Activated T-helper 2 cell treated with anti-CD3 and anti-CD28 coated beads, Interferon-gamma antibody, Interleukin-2, Interleukin-4, amounts not matched to agents 10 μg/mL and 5 μg/mL and 100 μg/mL, durations not matched to agents 14 hours and 24 hours and 36 hours (primary cell): ENCODE measurements at regions not wholly inside any gene's neighbourhood (a gene's known extent, or its start where the extent isn't known, plus 50 kb on each side); places are given as distances from the start of the nearest gene placed in this dataset.
"Not testable (repeated sequence)": the region's sequence is repeated elsewhere in the genome, so short reads cannot be mapped to it uniquely, and the experiment has no call there.

Experiments used
- DNase-seq: peaks from one replicate; pipeline ENCODE4 v3.0.0; 2021; ENCODE audit warnings: low spot score
- H3K27ac Mint-ChIP-seq: one replicate; pipeline ENCODE4 v1.8.0; 2021; ENCODE audit warnings: mixed read lengths
- H3K27me3 Mint-ChIP-seq: one replicate; pipeline ENCODE4 v1.8.0; 2021; ENCODE audit warnings: low read depth, mixed read lengths
- H3K36me3 Mint-ChIP-seq: one replicate; pipeline ENCODE4 v1.8.0; 2021; ENCODE audit warnings: low read depth, mixed read lengths
- H3K4me1 Mint-ChIP-seq: one replicate; pipeline ENCODE4 v1.8.0; 2021; ENCODE audit warnings: low read depth, mixed read lengths
- H3K4me3 Mint-ChIP-seq: one replicate; pipeline ENCODE4 v1.8.0; 2021; ENCODE audit warnings: low read depth, mild to moderate bottlenecking, moderate library complexity, mixed read lengths
- H3K9me3 Mint-ChIP-seq: one replicate; pipeline ENCODE4 v1.8.0; 2021; ENCODE audit warnings: mixed read lengths
- intact Hi-C: fragments of 100-400 bp; cut with micrococcal nuclease; formaldehyde crosslinking; loops from one replicate; pipeline ENCODE4 v1.15.1; 2023

- H3K36me3 Mint-ChIP-seq: no peaks in the 10 kb centered on the region
- intact Hi-C loops: no loop called here
- no peak overlapping the region for H3K4me3 Mint-ChIP-seq
- H3K27me3 Mint-ChIP-seq: no peaks in the 10 kb centered on the region
- H3K27ac Mint-ChIP-seq: no peak overlapping the region
- H3K9me3 Mint-ChIP-seq: peaks cover 32% of the 10 kb centered on the region
- H3K4me1 Mint-ChIP-seq: no peaks in the 10 kb centered on the region
- no peak for DNase-seq
Measured at GRCh38 chr3:96548073-96548472, 266.3 kb upstream of the EPHA6 start.

DNA sequence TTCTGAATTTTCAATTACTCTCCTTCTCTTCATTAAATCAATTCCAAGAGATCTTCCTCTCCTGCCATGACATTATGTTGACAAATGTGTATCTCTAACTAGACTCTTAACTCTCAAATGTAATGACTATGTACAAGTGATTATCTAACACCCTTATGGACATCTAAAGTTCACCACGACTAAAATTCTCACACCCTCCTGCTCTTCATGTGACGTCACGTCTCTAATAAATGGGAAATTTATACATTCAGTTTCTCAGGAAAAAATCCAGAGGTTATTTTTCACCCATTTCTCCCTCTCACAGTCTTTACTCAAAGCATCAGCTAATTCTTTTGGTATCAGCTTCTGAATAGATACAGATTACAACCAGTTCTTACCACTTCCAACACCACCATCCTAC, 237.5 kb upstream of the EPHA6 start:
- intact Hi-C loops: no loop called here
- H3K27me3 Mint-ChIP-seq: no peaks in the 10 kb centered on the region
- H3K36me3 Mint-ChIP-seq: no peaks in the 10 kb centered on the region
- DNase-seq: no peak
- H3K4me3 Mint-ChIP-seq: no peak overlapping the region
- H3K27ac Mint-ChIP-seq: no peak overlapping the region
- no peaks in the 10 kb centered on the region for H3K4me1 Mint-ChIP-seq
- peaks cover 44% of the 10 kb centered on the region for H3K9me3 Mint-ChIP-seq

- Mint-ChIP-seq H3K27ac (no peak overlapping the region), H3K4me1 (no peaks in the 10 kb centered on the region), H3K4me3 (no peak overlapping the region), H3K36me3 (no peaks in the 10 kb centered on the region), H3K9me3 (peaks cover 10% of the 10 kb centered on the region), H3K27me3 (no peaks in the 10 kb centered on the region)
- no peak for DNase-seq
- intact Hi-C loops: no loop called here
Measured at GRCh38 chr3:96584066-96584465, 230.3 kb upstream of the EPHA6 start.

DNA sequence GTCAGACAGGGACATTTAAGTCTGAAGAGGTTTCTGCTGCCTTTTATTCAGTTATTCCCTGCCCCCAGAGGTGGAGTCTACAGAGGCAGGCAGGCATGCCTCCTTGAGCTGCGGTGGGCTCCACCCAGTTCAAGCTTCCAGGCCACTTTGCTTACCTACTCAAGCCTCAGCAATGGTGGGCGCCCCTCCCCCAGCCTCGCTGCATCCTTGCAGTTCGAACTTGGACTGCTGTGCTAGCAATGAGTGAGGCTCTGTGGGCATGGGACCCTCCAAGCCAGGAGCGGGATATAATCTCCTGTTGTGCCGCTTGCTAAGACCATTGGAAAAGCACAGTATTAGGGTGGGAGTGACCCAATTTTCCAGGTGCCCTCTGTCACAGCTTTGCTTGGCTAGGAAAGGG, 207.5 kb upstream of the EPHA6 start:
- H3K36me3 Mint-ChIP-seq, H3K27me3 Mint-ChIP-seq, intact Hi-C loops, H3K27ac Mint-ChIP-seq, DNase-seq, H3K4me3 Mint-ChIP-seq, H3K4me1 Mint-ChIP-seq: not testable (repeated sequence)
- H3K9me3 Mint-ChIP-seq: peaks cover 16% of the 10 kb centered on the region

DNA sequence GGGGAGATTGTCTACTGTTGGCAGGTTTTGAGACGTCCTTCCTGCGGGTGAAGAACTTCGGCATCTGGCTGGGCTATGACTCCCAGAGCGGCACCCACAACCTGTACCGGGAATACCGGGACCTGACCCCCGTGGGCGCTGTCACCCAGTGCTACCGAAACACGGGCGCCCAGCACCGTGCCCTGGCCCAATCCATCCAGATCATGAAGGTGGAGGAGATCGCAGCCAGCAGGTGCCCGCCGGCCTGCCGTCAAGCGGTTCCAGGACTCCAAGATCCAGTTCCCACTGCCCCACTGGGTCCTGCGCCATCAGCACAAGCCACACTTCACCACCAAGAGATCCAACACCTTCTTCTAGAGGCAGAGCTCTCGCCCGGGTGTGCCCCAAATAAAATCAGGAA, 194.9 kb upstream of the EPHA6 start:
- Mint-ChIP-seq H3K4me3 (no peak overlapping the region), H3K36me3 (no peaks in the 10 kb centered on the region), H3K27me3 (no peaks in the 10 kb centered on the region), H3K4me1 (no peaks in the 10 kb centered on the region), H3K9me3 (peaks cover 6% of the 10 kb centered on the region), H3K27ac (no peak overlapping the region)
- DNase-seq: no peak
- intact Hi-C loops: no loop called here

DNA sequence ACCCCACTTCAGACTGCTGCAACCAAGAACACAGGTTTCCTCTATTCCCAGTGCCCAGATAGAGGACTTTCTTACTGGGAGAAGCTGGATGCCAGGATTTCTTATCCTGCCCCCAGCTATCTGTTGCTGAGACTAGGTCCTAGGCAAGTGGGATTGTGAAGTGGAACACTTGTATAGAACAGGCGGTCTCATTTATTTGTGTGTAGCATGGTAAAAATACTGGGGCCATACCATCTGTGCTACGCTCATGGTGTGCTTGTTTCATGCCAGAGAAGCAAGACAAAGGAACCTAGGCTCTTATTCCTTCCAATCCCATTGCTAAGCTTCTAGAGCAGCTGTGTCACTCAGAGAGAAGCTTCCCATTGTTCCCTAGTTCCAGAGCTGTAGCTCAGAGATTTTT, 191.5 kb upstream of the EPHA6 start:
- H3K27ac Mint-ChIP-seq: no peak overlapping the region
- H3K9me3 Mint-ChIP-seq: peaks cover 13% of the 10 kb centered on the region
- no peak for DNase-seq
- H3K27me3 Mint-ChIP-seq: no peaks in the 10 kb centered on the region
- H3K36me3 Mint-ChIP-seq: no peaks in the 10 kb centered on the region
- no peak overlapping the region for H3K4me3 Mint-ChIP-seq
- H3K4me1 Mint-ChIP-seq: no peaks in the 10 kb centered on the region
- intact Hi-C loops: no loop called here

DNA sequence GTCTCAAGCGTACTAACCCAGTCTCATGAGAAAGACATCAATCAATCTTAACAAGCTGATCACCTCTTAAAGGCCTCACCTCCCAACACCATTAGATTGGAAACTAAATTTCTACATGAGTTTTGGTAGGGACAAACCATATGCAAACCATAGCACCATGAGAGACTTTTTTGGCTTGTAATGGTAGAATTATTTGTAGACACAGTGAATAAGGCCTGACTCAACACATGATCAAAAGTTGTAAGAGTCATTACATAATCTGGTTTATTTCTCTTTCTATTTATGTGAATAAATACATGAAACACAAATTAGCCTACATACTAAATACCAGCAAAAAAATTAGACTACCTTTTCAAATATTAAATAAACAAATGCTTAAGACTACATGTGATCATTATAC, 183.3 kb upstream of the EPHA6 start:
- H3K4me1 Mint-ChIP-seq: no peaks in the 10 kb centered on the region
- no peak overlapping the region for H3K4me3 Mint-ChIP-seq
- H3K9me3 Mint-ChIP-seq: peaks cover 3% of the 10 kb centered on the region
- no peak for DNase-seq
- no peaks in the 10 kb centered on the region for H3K27me3 Mint-ChIP-seq
- intact Hi-C loops: no loop called here
- H3K36me3 Mint-ChIP-seq: no peaks in the 10 kb centered on the region
- no peak overlapping the region for H3K27ac Mint-ChIP-seq

DNA sequence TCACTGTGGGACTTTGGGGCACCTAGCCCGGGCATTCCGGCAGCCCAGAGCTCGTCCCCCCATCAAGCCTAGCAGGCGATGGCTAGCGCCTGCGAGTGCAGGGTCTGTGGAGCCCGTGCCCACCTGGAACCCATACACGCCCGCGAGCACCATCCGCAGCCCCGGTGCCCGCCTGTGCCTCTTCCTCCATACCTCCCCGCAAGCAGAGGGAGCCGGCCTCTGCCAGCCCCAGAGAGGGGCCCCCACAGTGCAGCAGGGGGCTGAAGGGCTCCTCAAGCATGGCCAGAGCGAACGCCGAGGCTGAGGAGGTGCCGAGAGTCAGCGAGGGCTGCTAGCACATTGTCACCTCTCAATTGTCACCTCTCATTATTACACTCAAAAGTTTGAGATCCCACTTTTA, 167.8 kb upstream of the EPHA6 start:
- Mint-ChIP-seq H3K4me1 (no peaks in the 10 kb centered on the region), H3K9me3 (peaks cover 6% of the 10 kb centered on the region), H3K4me3 (no peak overlapping the region), H3K36me3 (no peaks in the 10 kb centered on the region), H3K27me3 (no peaks in the 10 kb centered on the region), H3K27ac (no peak overlapping the region)
- intact Hi-C loops: no loop called here
- DNase-seq: no peak

GRCh38 chr3:96657710-96658109, 156.7 kb upstream of the EPHA6 start:
- Mint-ChIP-seq H3K9me3 (peaks cover 19% of the 10 kb centered on the region), H3K27me3 (no peaks in the 10 kb centered on the region), H3K27ac (no peak overlapping the region), H3K36me3 (no peaks in the 10 kb centered on the region), H3K4me3 (no peak overlapping the region), H3K4me1 (no peaks in the 10 kb centered on the region)
- DNase-seq: no peak
- intact Hi-C loops: no loop called here

DNA sequence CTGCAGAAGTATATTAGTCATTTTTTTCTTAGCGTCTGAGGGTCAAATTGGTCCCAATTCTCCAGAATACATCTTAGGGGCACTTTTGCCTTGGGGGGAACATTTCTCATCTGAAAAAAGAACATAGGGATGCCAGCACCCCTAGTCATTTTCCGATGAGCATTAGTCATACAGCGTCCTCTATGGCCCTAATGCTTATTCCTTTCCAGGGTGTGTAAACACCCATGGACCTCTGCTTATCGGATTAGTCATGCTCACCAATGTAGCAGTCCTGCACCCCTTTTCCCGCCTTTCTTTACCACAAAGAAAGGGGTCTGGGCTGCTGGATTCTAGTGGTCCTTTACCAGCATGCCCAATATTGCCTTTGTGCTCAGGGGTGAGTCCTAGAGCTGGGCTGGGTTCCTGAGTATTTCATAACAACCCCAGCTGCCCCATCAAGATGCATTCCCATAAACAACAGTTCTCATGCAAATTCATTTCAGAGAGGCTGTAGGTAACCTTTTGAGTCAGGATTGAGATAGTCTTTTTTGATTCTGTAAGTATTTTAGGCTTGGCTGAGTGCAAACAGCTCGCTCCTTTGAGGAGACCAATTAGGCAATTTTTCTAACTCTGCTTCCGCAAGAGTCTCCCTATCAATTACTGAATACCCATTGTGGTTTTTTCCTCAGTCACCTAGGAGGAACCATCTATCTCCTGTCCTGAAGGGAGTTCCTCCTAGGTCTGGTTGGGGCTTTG, 142.4 kb upstream of the EPHA6 start:
- DNase-seq, intact Hi-C loops, H3K4me3 Mint-ChIP-seq, H3K27me3 Mint-ChIP-seq, H3K36me3 Mint-ChIP-seq, H3K4me1 Mint-ChIP-seq, H3K27ac Mint-ChIP-seq: not testable (repeated sequence)
- peaks cover 19% of the 10 kb centered on the region for H3K9me3 Mint-ChIP-seq

DNA sequence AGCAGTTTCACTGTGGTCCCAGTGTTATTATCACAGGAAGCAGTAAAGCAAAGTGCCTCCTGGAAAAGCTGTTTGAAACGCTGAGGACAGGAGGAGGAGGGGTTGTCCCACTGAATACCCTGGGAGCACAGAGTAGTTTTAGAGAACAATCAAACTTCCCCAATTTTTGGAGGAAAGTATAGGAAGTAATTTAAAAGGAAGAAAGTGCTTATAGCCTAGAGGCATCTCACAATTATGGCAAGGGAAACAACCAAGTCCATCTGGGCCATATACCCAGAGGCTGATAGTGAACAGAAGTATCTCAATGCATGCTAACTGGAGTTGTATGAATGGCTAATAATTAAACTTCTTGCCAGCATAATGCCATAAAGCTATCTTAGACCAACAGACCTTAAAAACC, 137.2 kb upstream of the EPHA6 start:
- peaks cover 17% of the 10 kb centered on the region for H3K9me3 Mint-ChIP-seq
- no peaks in the 10 kb centered on the region for H3K36me3 Mint-ChIP-seq
- no peaks in the 10 kb centered on the region for H3K27me3 Mint-ChIP-seq

GRCh38 chr3:96678325-96678724, 136.1 kb upstream of the EPHA6 start:
- peaks cover 17% of the 10 kb centered on the region for H3K9me3 Mint-ChIP-seq
- no peaks in the 10 kb centered on the region for H3K36me3 Mint-ChIP-seq
- intact Hi-C loops: no loop called here
- no peaks in the 10 kb centered on the region for H3K27me3 Mint-ChIP-seq
- H3K27ac Mint-ChIP-seq: no peak overlapping the region
- no peaks in the 10 kb centered on the region for H3K4me1 Mint-ChIP-seq
- no peak overlapping the region for H3K4me3 Mint-ChIP-seq
- DNase-seq: no peak

More for the DNA sequence above, 137.2 kb upstream of the EPHA6 start:
- intact Hi-C loops: no loop called here
- Mint-ChIP-seq H3K27ac (no peak overlapping the region), H3K4me1 (no peaks in the 10 kb centered on the region), H3K4me3 (no peak overlapping the region)
- DNase-seq: no peak

- no peaks in the 10 kb centered on the region for H3K4me1 Mint-ChIP-seq
- no peak for DNase-seq
- no peak overlapping the region for H3K4me3 Mint-ChIP-seq
- H3K9me3 Mint-ChIP-seq: peaks cover 45% of the 10 kb centered on the region
- H3K36me3 Mint-ChIP-seq: no peaks in the 10 kb centered on the region
- intact Hi-C loops: no loop called here
- H3K27ac Mint-ChIP-seq: no peak overlapping the region
- H3K27me3 Mint-ChIP-seq: no peaks in the 10 kb centered on the region
Measured at GRCh38 chr3:96700322-96701315, 113.8 kb upstream of the EPHA6 start.
